Adrenal gland (tissue), 5 donors: ENCODE measurements at regions not wholly inside any gene's neighbourhood (a gene's known extent, or its start where the extent isn't known, plus 50 kb on each side); places are given as distances from the start of the nearest gene placed in this dataset.

Source experiments
- POLR2A ChIP-seq, 2 donors: fragments of 450-650 bp; IDR thresholded peaks; one replicate each; pipeline ENCODE4 v1.6.1; 2017; ENCODE audit warnings: antibody characterized with exemption in 2 of 2, mild to moderate bottlenecking in 2 of 2, moderate library complexity in 1 of 2
- TF ChIP-seq, protein P1 (sequence below), 6 experiments: fragments of 450-650 bp in 4 of 6; fragments of 200-600 bp in 2 of 6; sonication (generic) in 1 of 6; IDR thresholded peaks; 1 replicate in 5 of 6; 2 replicates in 1 of 6; pipeline versions ENCODE4 v1.5.1 to v1.8.0; 2016 to 2021; ENCODE audit warnings: antibody characterized with exemption in 6 of 6, mild to moderate bottlenecking in 2 of 6, moderate library complexity in 1 of 6
- donor health status: DM: no; HTN: no; CAD: no.

DNA sequence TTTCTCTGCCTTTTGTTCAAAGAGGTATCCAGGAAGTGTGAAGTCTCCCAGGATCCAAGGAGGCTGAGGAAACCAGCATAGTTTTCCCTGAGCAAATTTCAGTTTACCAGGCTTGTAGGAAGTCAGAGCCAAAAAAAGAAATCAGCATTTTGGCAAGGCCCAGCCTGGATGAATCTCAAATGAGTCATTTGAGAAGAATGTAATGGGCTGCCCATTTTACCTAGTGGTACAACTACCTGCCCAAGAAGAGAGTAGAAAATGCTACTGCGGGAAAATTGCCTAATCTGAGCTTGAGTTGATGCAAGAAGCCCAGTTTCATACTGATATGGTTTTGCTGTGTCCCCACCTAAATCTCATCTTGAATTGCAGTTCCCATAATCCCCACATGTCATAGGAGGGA, 284.1 kb upstream of the ZNF507 start:
- TF ChIP-seq, protein P1, sequence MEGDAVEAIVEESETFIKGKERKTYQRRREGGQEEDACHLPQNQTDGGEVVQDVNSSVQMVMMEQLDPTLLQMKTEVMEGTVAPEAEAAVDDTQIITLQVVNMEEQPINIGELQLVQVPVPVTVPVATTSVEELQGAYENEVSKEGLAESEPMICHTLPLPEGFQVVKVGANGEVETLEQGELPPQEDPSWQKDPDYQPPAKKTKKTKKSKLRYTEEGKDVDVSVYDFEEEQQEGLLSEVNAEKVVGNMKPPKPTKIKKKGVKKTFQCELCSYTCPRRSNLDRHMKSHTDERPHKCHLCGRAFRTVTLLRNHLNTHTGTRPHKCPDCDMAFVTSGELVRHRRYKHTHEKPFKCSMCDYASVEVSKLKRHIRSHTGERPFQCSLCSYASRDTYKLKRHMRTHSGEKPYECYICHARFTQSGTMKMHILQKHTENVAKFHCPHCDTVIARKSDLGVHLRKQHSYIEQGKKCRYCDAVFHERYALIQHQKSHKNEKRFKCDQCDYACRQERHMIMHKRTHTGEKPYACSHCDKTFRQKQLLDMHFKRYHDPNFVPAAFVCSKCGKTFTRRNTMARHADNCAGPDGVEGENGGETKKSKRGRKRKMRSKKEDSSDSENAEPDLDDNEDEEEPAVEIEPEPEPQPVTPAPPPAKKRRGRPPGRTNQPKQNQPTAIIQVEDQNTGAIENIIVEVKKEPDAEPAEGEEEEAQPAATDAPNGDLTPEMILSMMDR (IDR thresholded peaks at IDR 0.05): no peak
- TF ChIP-seq POLR2A (IDR thresholded peaks at IDR 0.05): no peak
